Skeletal muscle cell (primary cell): ENCODE measurements at regions not wholly inside any gene's neighbourhood (a gene's known extent, or its start where the extent isn't known, plus 50 kb on each side); places are given as distances from the start of the nearest gene placed in this dataset.

Experiments
- DNase-seq: peaks from one replicate; pipeline ENCODE4 v3.0.0-alpha.2; 2010; ENCODE audit warnings: low read depth
- H3K4me3 ChIP-seq: 2 replicates; pipeline ENCODE4 v1.5.1; 2011; ENCODE audit warnings: low read depth, mild to moderate bottlenecking, control low read depth, low read length, moderate library complexity

- DNase-seq = no peak
- peak overlapping the region; percentile 27 for H3K4me3 ChIP-seq
Observed at GRCh38 chr19:30224689-30225606, 147.2 kb upstream of the ZNF536 start.

- DNase-seq = no peak
- peak overlapping the region; percentile 49 for H3K4me3 ChIP-seq
Observed at GRCh38 chr19:30225676-30226463, 146.3 kb upstream of the ZNF536 start.

- H3K4me3 ChIP-seq = peak overlapping the region; percentile 49
- DNase-seq = no peak
Observed at GRCh38 chr19:30226464-30227011, 145.6 kb upstream of the ZNF536 start.

GRCh38 chr19:30227012-30227621 is 145.1 kb upstream of the ZNF536 start:
- peak overlapping the region; percentile 49 for H3K4me3 ChIP-seq
- DNase-seq = no peak

- no peak for DNase-seq
- H3K4me3 ChIP-seq = peak overlapping the region; percentile 49
Observed at GRCh38 chr19:30227661-30228112, 144.5 kb upstream of the ZNF536 start.

- DNase-seq = no peak
- peak overlapping the region; percentile 49 for H3K4me3 ChIP-seq
Observed at GRCh38 chr19:30228113-30228834, 143.9 kb upstream of the ZNF536 start.

- DNase-seq = no peak
- peak overlapping the region; percentile 49 for H3K4me3 ChIP-seq
Observed at GRCh38 chr19:30228835-30229524, 143.2 kb upstream of the ZNF536 start.

- no peak overlapping the region for H3K4me3 ChIP-seq
- DNase-seq = no peak
Observed at GRCh38 chr19:30229525-30230174, 142.5 kb upstream of the ZNF536 start.

- no peak overlapping the region for H3K4me3 ChIP-seq
- no peak for DNase-seq
Observed at GRCh38 chr19:30231408-30232318, 140.5 kb upstream of the ZNF536 start.

GRCh38 chr19:30233375-30233774 is 138.8 kb upstream of the ZNF536 start:
- DNase-seq = no peak
- H3K4me3 ChIP-seq = no peak overlapping the region

- no peak for DNase-seq
- H3K4me3 ChIP-seq = no peak overlapping the region
Observed at GRCh38 chr19:30235946-30236345, 136.2 kb upstream of the ZNF536 start.

GRCh38 chr19:30236587-30236986 is 135.6 kb upstream of the ZNF536 start:
- H3K4me3 ChIP-seq = no peak overlapping the region
- no peak for DNase-seq

- DNase-seq = no peak
- no peak overlapping the region for H3K4me3 ChIP-seq
Observed at GRCh38 chr19:30237140-30237539, 135.0 kb upstream of the ZNF536 start.

- H3K4me3 ChIP-seq = no peak overlapping the region
- DNase-seq = no peak
Observed at GRCh38 chr19:30240904-30241695, 131.1 kb upstream of the ZNF536 start.

GRCh38 chr19:30244533-30244932 is 127.7 kb upstream of the ZNF536 start:
- DNase-seq = no peak
- H3K4me3 ChIP-seq = no peak overlapping the region

GRCh38 chr19:30245401-30246039 is 126.7 kb upstream of the ZNF536 start:
- DNase-seq = no peak

More at GRCh38 chr19:30245401-30246039, 126.7 kb upstream of the ZNF536 start:
- no peak overlapping the region for H3K4me3 ChIP-seq
